Renal cortex interstitium (tissue), 11 donors: ENCODE measurements at regions not wholly inside any gene's neighbourhood (a gene's known extent, or its start where the extent isn't known, plus 50 kb on each side); places are given as distances from the start of the nearest gene placed in this dataset.
A peak's percentile ranks its signal among the peaks of the same experiment; 100 is the strongest.

ENCODE experiments used
- DNase-seq, 11 donors: peaks; one replicate each; pipeline ENCODE4 v3.0.0-alpha.2; 2013; ENCODE audit warnings: low read depth in 9 of 11, low spot score in 4 of 11; ENCODE audit errors: extremely low read depth in 1 of 11

GRCh38 chr5:158393457-158393856 is 534.5 kb upstream of the CLINT1 start:
- no peak for DNase-seq

- DNase-seq: no peak
Observed at GRCh38 chr5:158392753-158393152, 533.8 kb upstream of the CLINT1 start.

GRCh38 chr5:158390577-158390976 is 531.6 kb upstream of the CLINT1 start:
- DNase-seq: peak in 2 of 11 donors; percentile 15 to 16

GRCh38 chr5:158389786-158390185 is 530.8 kb upstream of the CLINT1 start:
- DNase-seq: no peak

GRCh38 chr5:158388021-158388420 is 529.1 kb upstream of the CLINT1 start:
- no peak for DNase-seq

- DNase-seq: no peak
Observed at GRCh38 chr5:158387499-158387898, 528.6 kb upstream of the CLINT1 start.

- no peak for DNase-seq
Observed at GRCh38 chr5:158385982-158386381, 527.0 kb upstream of the CLINT1 start.

GRCh38 chr5:158384535-158385481 is 525.9 kb upstream of the CLINT1 start:
- no peak for DNase-seq

- DNase-seq: no peak
Observed at GRCh38 chr5:158383486-158383885, 524.5 kb upstream of the CLINT1 start.

- DNase-seq: no peak
Observed at GRCh38 chr5:158382473-158382872, 523.5 kb upstream of the CLINT1 start.

- DNase-seq: peak in 1 of 11 donors; percentile 7
Observed at GRCh38 chr5:158381614-158382160, 522.7 kb upstream of the CLINT1 start.

- DNase-seq: no peak
Observed at GRCh38 chr5:158380661-158381060, 521.7 kb upstream of the CLINT1 start.

GRCh38 chr5:158378931-158379330 is 520.0 kb upstream of the CLINT1 start:
- DNase-seq: no peak

GRCh38 chr5:158376679-158377078 is 517.7 kb upstream of the CLINT1 start:
- no peak for DNase-seq

- no peak for DNase-seq
Observed at GRCh38 chr5:158375531-158375930, 516.6 kb upstream of the CLINT1 start.

GRCh38 chr5:158373608-158374395 is 514.9 kb upstream of the CLINT1 start:
- no peak for DNase-seq

- DNase-seq: no peak
Observed at GRCh38 chr5:158369241-158369640, 510.3 kb upstream of the CLINT1 start.

- DNase-seq: no peak
Observed at GRCh38 chr5:158368686-158369085, 509.7 kb upstream of the CLINT1 start.

- no peak for DNase-seq
Observed at GRCh38 chr5:158364367-158364766, 505.4 kb upstream of the CLINT1 start.

GRCh38 chr5:158354958-158355357 is 496.0 kb upstream of the CLINT1 start:
- DNase-seq: no peak
